Panc1 (cell line): ENCODE measurements at regions not wholly inside any gene's neighbourhood (a gene's known extent, or its start where the extent isn't known, plus 50 kb on each side); places are given as distances from the start of the nearest gene placed in this dataset.

Experiments used
- ATAC-seq: fragments of 200-7000 bp; cut with Tn5 transposase; 2 replicates; pipeline ENCODE4 v1.9.1; 2020; ENCODE audit warnings: mild to moderate bottlenecking, moderate library complexity
- BruUV-seq: library from RNA; stranded (reverse); fragments of 400-500 nt; replicated peaks from 2 replicates; lab custom pipeline; 2021; lab: Mats Ljungman, UMichigan
- CTCF ChIA-PET: fragments of 300-600 bp; sonication (Branson Sonifier 250); formaldehyde crosslinking; loops from one replicate; lab custom pipeline; 2022; ENCODE audit warnings: antibody characterized with exemption; lab: Charles Lee
- POLR2A ChIA-PET: fragments of 300-600 bp; sonication (Branson Sonifier 250); formaldehyde crosslinking; loops from one replicate; lab custom pipeline; 2022; ENCODE audit warnings: antibody characterized with exemption; lab: Charles Lee
- DNase-seq: peaks from one replicate; pipeline ENCODE4 v3.0.0-alpha.2; 2010; ENCODE audit warnings: low read depth, low spot score
- H3K27ac ChIP-seq: 2 replicates; pipeline ENCODE4 v1.5.1; 2011; ENCODE audit warnings: mild to moderate bottlenecking, low read length, inconsistent platforms
- H3K27me3 ChIP-seq: fragments of 200-500 bp; sonication (Bioruptor generic); 2 replicates; pipeline ENCODE4 v1.6.0; 2014; ENCODE audit warnings: low read length, inconsistent platforms; ENCODE audit not compliant: control insufficient read depth, insufficient read depth
- H3K36me3 ChIP-seq: fragments of 200-500 bp; sonication (Bioruptor generic); 2 replicates; pipeline ENCODE4 v1.5.1; 2014; ENCODE audit warnings: inconsistent platforms, mild to moderate bottlenecking, low read length, moderate library complexity; ENCODE audit not compliant: control insufficient read depth, insufficient read depth
- H3K4me1 ChIP-seq: 2 replicates; pipeline ENCODE4 v1.5.1; 2011; ENCODE audit warnings: inconsistent platforms, mild to moderate bottlenecking, low read length, moderate library complexity; ENCODE audit not compliant: control insufficient read depth, insufficient read depth
- H3K4me3 ChIP-seq, 2 experiments: 2 replicates each; pipeline ENCODE4 v1.5.1; 2011 to 2012; ENCODE audit warnings: low read depth in 2 of 2, low read length in 2 of 2, mild to moderate bottlenecking in 2 of 2, inconsistent platforms in 1 of 2, moderate library complexity in 1 of 2
- H3K9me3 ChIP-seq: fragments of 200-500 bp; sonication (Bioruptor generic); 2 replicates; pipeline ENCODE4 v1.5.1; 2014; ENCODE audit warnings: low read depth, mild to moderate bottlenecking, inconsistent platforms, low read length, moderate library complexity; ENCODE audit not compliant: control insufficient read depth, insufficient read depth
- POLR2AphosphoS5 ChIP-seq: IDR thresholded peaks from 2 replicates; pipeline ENCODE4 v1.6.1; 2012; ENCODE audit warnings: mild to moderate bottlenecking, low read depth, low read length, moderate library complexity
- SIN3A ChIP-seq: IDR thresholded peaks from 2 replicates; pipeline ENCODE4 v1.6.1; 2012; ENCODE audit warnings: low read depth, mild to moderate bottlenecking, low read length, moderate library complexity, borderline replicate concordance; ENCODE audit not compliant: insufficient read depth
- TCF7L2 ChIP-seq: IDR thresholded peaks from 2 replicates; pipeline ENCODE4 v1.6.1; 2011; ENCODE audit warnings: mild to moderate bottlenecking, low read depth, low read length, inconsistent platforms
- in situ Hi-C: cut with HindIII; loops from 2 replicates; pipeline ENCODE4 v1.10.0; 2016; ENCODE audit warnings: low sequenced_read_pairs, low pct_unique_long_range_greater_than_20kb
- intact Hi-C: fragments of 100-400 bp; cut with micrococcal nuclease; formaldehyde crosslinking; loops from one replicate; pipeline ENCODE4 v1.10.0; 2022; ENCODE audit not compliant: unreplicated experiment
- TF ChIP-seq, protein P1 (sequence below), 2 experiments: IDR thresholded peaks; 2 replicates each; pipeline ENCODE4 v1.6.1; 2011 to 2012; ENCODE audit warnings: low read depth in 2 of 2, control low read depth in 1 of 2, low read length in 1 of 2, mild to moderate bottlenecking in 1 of 2, moderate library complexity in 1 of 2; ENCODE audit not compliant: insufficient read depth in 1 of 2
- TF ChIP-seq, protein P2 (sequence below): fragments of 450-650 bp; IDR thresholded peaks from 2 replicates; pipeline ENCODE4 v1.5.1; 2017; ENCODE audit warnings: mild to moderate bottlenecking

DNA sequence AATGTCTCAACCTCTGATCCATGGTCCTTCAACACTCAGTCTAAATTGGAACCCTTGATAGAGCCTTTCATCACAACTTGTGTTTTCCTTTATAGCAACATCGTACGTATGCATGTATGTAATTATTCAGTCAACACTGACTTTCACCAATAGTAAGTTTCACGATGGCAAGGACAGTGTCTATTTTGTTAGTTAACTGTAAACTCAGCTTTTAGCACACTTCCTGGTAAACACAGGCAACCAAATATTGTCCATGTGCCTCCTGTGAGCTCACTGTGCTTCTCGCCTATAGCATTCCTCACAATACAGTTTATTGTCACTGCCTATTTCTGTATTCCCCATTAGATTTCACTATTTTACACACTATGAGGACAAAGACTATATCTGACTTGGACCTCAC, 323.1 kb downstream of the DEPDC1B start:
- Histone ChIP-seq H3K4me3 (no peak overlapping the region), H3K27ac (no peak overlapping the region), H3K27me3 (no peaks in the 10 kb centered on the region), H3K9me3 (no peaks in the 10 kb centered on the region), H3K36me3 (no peaks in the 10 kb centered on the region), H3K4me1 (no peaks in the 10 kb centered on the region)
- no TSS peak for BruUV-seq
- intact Hi-C loops, result no loop called here
- POLR2A ChIA-PET, result no interaction called here
- ATAC-seq (no peak), DNase-seq (no peak)
- CTCF ChIA-PET, result no interaction called here
- in situ Hi-C loops, result no loop called here
- TF ChIP-seq, protein P1, sequence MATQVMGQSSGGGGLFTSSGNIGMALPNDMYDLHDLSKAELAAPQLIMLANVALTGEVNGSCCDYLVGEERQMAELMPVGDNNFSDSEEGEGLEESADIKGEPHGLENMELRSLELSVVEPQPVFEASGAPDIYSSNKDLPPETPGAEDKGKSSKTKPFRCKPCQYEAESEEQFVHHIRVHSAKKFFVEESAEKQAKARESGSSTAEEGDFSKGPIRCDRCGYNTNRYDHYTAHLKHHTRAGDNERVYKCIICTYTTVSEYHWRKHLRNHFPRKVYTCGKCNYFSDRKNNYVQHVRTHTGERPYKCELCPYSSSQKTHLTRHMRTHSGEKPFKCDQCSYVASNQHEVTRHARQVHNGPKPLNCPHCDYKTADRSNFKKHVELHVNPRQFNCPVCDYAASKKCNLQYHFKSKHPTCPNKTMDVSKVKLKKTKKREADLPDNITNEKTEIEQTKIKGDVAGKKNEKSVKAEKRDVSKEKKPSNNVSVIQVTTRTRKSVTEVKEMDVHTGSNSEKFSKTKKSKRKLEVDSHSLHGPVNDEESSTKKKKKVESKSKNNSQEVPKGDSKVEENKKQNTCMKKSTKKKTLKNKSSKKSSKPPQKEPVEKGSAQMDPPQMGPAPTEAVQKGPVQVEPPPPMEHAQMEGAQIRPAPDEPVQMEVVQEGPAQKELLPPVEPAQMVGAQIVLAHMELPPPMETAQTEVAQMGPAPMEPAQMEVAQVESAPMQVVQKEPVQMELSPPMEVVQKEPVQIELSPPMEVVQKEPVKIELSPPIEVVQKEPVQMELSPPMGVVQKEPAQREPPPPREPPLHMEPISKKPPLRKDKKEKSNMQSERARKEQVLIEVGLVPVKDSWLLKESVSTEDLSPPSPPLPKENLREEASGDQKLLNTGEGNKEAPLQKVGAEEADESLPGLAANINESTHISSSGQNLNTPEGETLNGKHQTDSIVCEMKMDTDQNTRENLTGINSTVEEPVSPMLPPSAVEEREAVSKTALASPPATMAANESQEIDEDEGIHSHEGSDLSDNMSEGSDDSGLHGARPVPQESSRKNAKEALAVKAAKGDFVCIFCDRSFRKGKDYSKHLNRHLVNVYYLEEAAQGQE (IDR thresholded peaks at IDR 0.05; ENCODE audit: insufficient read depth in 1 of 2, low read depth in 2 of 2, low read length in 1 of 2), result no peak
- no peak for TF ChIP-seq POLR2AphosphoS5
- TF ChIP-seq TCF7L2, result no peak
- TF ChIP-seq, protein P2, sequence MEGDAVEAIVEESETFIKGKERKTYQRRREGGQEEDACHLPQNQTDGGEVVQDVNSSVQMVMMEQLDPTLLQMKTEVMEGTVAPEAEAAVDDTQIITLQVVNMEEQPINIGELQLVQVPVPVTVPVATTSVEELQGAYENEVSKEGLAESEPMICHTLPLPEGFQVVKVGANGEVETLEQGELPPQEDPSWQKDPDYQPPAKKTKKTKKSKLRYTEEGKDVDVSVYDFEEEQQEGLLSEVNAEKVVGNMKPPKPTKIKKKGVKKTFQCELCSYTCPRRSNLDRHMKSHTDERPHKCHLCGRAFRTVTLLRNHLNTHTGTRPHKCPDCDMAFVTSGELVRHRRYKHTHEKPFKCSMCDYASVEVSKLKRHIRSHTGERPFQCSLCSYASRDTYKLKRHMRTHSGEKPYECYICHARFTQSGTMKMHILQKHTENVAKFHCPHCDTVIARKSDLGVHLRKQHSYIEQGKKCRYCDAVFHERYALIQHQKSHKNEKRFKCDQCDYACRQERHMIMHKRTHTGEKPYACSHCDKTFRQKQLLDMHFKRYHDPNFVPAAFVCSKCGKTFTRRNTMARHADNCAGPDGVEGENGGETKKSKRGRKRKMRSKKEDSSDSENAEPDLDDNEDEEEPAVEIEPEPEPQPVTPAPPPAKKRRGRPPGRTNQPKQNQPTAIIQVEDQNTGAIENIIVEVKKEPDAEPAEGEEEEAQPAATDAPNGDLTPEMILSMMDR, result no peak
- TF ChIP-seq SIN3A, result no peak

DNA sequence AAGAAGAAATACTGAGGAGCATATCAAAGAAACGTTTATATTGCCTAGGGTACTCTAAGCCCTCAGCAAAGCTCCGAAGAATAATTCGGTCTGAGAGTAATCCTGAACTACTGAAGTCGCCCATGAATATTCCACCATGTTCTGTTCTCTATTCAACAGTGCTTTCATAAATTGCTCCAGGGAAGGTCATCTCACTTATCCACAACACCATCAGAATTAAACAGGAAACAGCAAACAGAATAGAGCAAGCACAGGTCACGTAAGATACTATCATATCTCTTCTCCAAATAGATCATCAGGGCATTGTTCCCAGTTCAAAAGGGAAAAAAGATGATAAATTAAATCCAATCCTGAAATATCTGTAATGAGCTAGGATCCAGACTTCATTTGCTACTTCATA, 325.6 kb downstream of the DEPDC1B start:
- in situ Hi-C loops (no loop called here), intact Hi-C loops (no loop called here)
- CTCF ChIA-PET, result no interaction called here

More for the DNA sequence above, 325.6 kb downstream of the DEPDC1B start:
- Histone ChIP-seq H3K27me3 (no peaks in the 10 kb centered on the region), H3K27ac (no peak overlapping the region), H3K36me3 (no peaks in the 10 kb centered on the region), H3K4me1 (no peaks in the 10 kb centered on the region), H3K9me3 (no peaks in the 10 kb centered on the region), H3K4me3 (no peak overlapping the region)
- POLR2A ChIA-PET, result no interaction called here
- ATAC-seq (no peak), DNase-seq (no peak)
- TF ChIP-seq, protein P1 (IDR thresholded peaks at IDR 0.05; ENCODE audit: insufficient read depth in 1 of 2, low read depth in 2 of 2, low read length in 1 of 2), result no peak
- TF ChIP-seq SIN3A (no peak), POLR2AphosphoS5 (no peak), TCF7L2 (no peak)
- TF ChIP-seq, protein P2, result no peak
- no TSS peak for BruUV-seq
